ENCODE measurements at regions not wholly inside any gene's neighbourhood (a gene's known extent, or its start where the extent isn't known, plus 50 kb on each side); places are given as distances from the start of the nearest gene placed in this dataset.

- Histone ChIP-seq H3K79me2 (ENCODE audit: control insufficient read depth, insufficient read depth, low read length) (no peaks in the 10 kb centered on the region), H4K20me1 (ENCODE audit: control insufficient read depth, extremely low read depth, insufficient read depth, low read length) (no peaks in the 10 kb centered on the region), H3K27me3 (ENCODE audit: control insufficient read depth, extremely low read depth, insufficient read depth, low read length) (peaks cover 24% of the 10 kb centered on the region), H3K9me3 (ENCODE audit: control insufficient read depth, low read depth, low read length) (no peaks in the 10 kb centered on the region), H3K9ac (ENCODE audit: control insufficient read depth, extremely low read depth, insufficient read depth, low read length) (no peak overlapping the region), H3K27ac (ENCODE audit: control insufficient read depth, insufficient read depth, low read length) (no peak overlapping the region), H2AFZ (ENCODE audit: control insufficient read depth, low read length) (no peak overlapping the region), H3K4me1 (ENCODE audit: control insufficient read depth, extremely low read depth, insufficient read depth, low read length) (peaks cover 25% of the 10 kb centered on the region), H3K36me3 (ENCODE audit: control insufficient read depth in 2 of 2, extremely low read depth in 1 of 2, insufficient read depth in 2 of 2, low read length in 2 of 2) (no peaks in the 10 kb centered on the region), H3K4me2 (ENCODE audit: control insufficient read depth, extremely low read depth, insufficient read depth, low read depth, low read length) (no peak overlapping the region), H3K9me1 (ENCODE audit: control insufficient read depth, extremely low read depth, insufficient read depth, low read length) (peaks cover 2% of the 10 kb centered on the region), H3K4me3 (ENCODE audit: control insufficient read depth in 2 of 3, extremely low read depth in 1 of 3, insufficient read depth in 2 of 3, low read depth in 1 of 3, low read length in 3 of 3) (no peak overlapping the region)
- DNase-seq (ENCODE audit: low read depth, low spot score) (no peak), FAIRE-seq (no peak)
- dilution Hi-C loops (cut with MboI; ENCODE audit: extremely low pct_ligation_motif_present, low sequenced_read_pairs), result no loop called here
- TF ChIP-seq, protein P1, sequence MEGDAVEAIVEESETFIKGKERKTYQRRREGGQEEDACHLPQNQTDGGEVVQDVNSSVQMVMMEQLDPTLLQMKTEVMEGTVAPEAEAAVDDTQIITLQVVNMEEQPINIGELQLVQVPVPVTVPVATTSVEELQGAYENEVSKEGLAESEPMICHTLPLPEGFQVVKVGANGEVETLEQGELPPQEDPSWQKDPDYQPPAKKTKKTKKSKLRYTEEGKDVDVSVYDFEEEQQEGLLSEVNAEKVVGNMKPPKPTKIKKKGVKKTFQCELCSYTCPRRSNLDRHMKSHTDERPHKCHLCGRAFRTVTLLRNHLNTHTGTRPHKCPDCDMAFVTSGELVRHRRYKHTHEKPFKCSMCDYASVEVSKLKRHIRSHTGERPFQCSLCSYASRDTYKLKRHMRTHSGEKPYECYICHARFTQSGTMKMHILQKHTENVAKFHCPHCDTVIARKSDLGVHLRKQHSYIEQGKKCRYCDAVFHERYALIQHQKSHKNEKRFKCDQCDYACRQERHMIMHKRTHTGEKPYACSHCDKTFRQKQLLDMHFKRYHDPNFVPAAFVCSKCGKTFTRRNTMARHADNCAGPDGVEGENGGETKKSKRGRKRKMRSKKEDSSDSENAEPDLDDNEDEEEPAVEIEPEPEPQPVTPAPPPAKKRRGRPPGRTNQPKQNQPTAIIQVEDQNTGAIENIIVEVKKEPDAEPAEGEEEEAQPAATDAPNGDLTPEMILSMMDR (optimal IDR thresholded peaks at IDR 0.05 in 1 of 3, IDR thresholded peaks at IDR 0.05 in 1 of 3, conservative IDR thresholded peaks at IDR 0.05 in 1 of 3; ENCODE audit: extremely low read depth in 1 of 3, insufficient read depth in 2 of 3, low read length in 3 of 3), result no peak
- TF ChIP-seq EZH2 (IDR thresholded peaks at IDR 0.05; ENCODE audit: low read length), result no peak
These were observed 68.1 kb upstream of the LMO1 start for GRCh38 chr11:8331767-8332166.

DNA sequence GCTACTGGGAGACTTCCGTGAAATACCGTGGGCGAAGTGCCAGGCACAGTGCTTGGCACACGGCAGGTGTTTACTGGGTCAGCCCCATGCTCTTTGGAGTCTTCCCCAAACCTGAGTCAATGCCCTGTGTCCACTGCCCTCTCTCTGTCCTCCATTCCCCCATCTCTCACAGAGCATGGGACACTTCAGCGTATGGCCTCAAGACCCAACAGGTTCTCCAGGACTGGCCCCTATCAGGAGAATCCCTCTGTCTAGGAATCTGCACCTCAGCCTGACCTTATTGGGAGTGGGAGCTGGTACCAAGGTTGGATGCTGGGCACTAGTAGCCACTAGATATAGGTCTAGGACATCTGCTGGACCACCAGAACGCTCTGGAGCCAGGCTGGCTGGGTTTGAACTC lies 67.2 kb upstream of the LMO1 start:
- no peak overlapping the region for H3K4me3 ChIP-seq (ENCODE audit: control insufficient read depth in 2 of 3, extremely low read depth in 1 of 3, insufficient read depth in 2 of 3, low read depth in 1 of 3, low read length in 3 of 3)
- peaks cover 16% of the 10 kb centered on the region for H3K4me1 ChIP-seq (ENCODE audit: control insufficient read depth, extremely low read depth, insufficient read depth, low read length)
- DNase-seq (ENCODE audit: low read depth, low spot score) (no peak), FAIRE-seq (no peak)
- TF ChIP-seq, protein P1 (optimal IDR thresholded peaks at IDR 0.05 in 1 of 3, IDR thresholded peaks at IDR 0.05 in 1 of 3, conservative IDR thresholded peaks at IDR 0.05 in 1 of 3; ENCODE audit: extremely low read depth in 1 of 3, insufficient read depth in 2 of 3, low read length in 3 of 3), result no peak
- no peak for TF ChIP-seq EZH2 (IDR thresholded peaks at IDR 0.05; ENCODE audit: low read length)
- H3K9me1 ChIP-seq (ENCODE audit: control insufficient read depth, extremely low read depth, insufficient read depth, low read length), result no peaks in the 10 kb centered on the region
- no peak overlapping the region for H3K27ac ChIP-seq (ENCODE audit: control insufficient read depth, insufficient read depth, low read length)
- peaks cover 27% of the 10 kb centered on the region for H3K27me3 ChIP-seq (ENCODE audit: control insufficient read depth, extremely low read depth, insufficient read depth, low read length)
- no peak overlapping the region for H3K4me2 ChIP-seq (ENCODE audit: control insufficient read depth, extremely low read depth, insufficient read depth, low read depth, low read length)
- dilution Hi-C loops (cut with MboI; ENCODE audit: extremely low pct_ligation_motif_present, low sequenced_read_pairs), result no loop called here
- no peak overlapping the region for H3K9ac ChIP-seq (ENCODE audit: control insufficient read depth, extremely low read depth, insufficient read depth, low read length)
- no peaks in the 10 kb centered on the region for H3K79me2 ChIP-seq (ENCODE audit: control insufficient read depth, insufficient read depth, low read length)
- no peaks in the 10 kb centered on the region for H3K36me3 ChIP-seq (ENCODE audit: control insufficient read depth in 2 of 2, extremely low read depth in 1 of 2, insufficient read depth in 2 of 2, low read length in 2 of 2)
- H3K9me3 ChIP-seq (ENCODE audit: control insufficient read depth, low read depth, low read length), result no peaks in the 10 kb centered on the region
- H4K20me1 ChIP-seq (ENCODE audit: control insufficient read depth, extremely low read depth, insufficient read depth, low read length), result no peaks in the 10 kb centered on the region
- H2AFZ ChIP-seq (ENCODE audit: control insufficient read depth, low read length), result no peak overlapping the region

All from keratinocyte (primary cell).